ENCODE measurements at regions not wholly inside any gene's neighbourhood (a gene's known extent, or its start where the extent isn't known, plus 50 kb on each side); places are given as distances from the start of the nearest gene placed in this dataset.

GRCh38 chr2:7766978-7767565 is 849.9 kb downstream of the RNF144A start:
- no peak for DNase-seq (ENCODE audit: low spot score)
- ATAC-seq, result no peak
- intact Hi-C loops (cut with DNase I), result no loop called here

GRCh38 chr2:7767902-7768301 is 850.7 kb downstream of the RNF144A start:
- DNase-seq (ENCODE audit: low spot score) (no peak), ATAC-seq (no peak)
- intact Hi-C loops (cut with DNase I), result no loop called here

GRCh38 chr2:7771781-7772180 is 854.6 kb downstream of the RNF144A start:
- intact Hi-C loops (cut with DNase I), result no loop called here
- ATAC-seq, result no peak
- DNase-seq (ENCODE audit: low spot score), result no peak

- ATAC-seq (peak; percentile 88), DNase-seq (ENCODE audit: low spot score) (no peak)
- intact Hi-C loops (cut with DNase I), result no loop called here
These were observed 856.4 kb downstream of the RNF144A start for GRCh38 chr2:7773362-7774360.

GRCh38 chr2:7774481-7774880 is 857.3 kb downstream of the RNF144A start:
- intact Hi-C loops (cut with DNase I), result no loop called here

GRCh38 chr2:7777668-7778067 is 860.5 kb downstream of the RNF144A start:
- no peak for ATAC-seq
- no peak for DNase-seq (ENCODE audit: low spot score)
- intact Hi-C loops (cut with DNase I), result no loop called here

More at GRCh38 chr2:7774481-7774880, 857.3 kb downstream of the RNF144A start:
- ATAC-seq, result no peak
- DNase-seq (ENCODE audit: low spot score), result no peak

- DNase-seq (ENCODE audit: low spot score), result no peak
- ATAC-seq, result no peak
- intact Hi-C loops (cut with DNase I), result no loop called here
These were observed 863.1 kb downstream of the RNF144A start for GRCh38 chr2:7780321-7780720.

GRCh38 chr2:7785700-7786099 is 868.5 kb downstream of the RNF144A start:
- intact Hi-C loops (cut with DNase I), result no loop called here
- DNase-seq (ENCODE audit: low spot score) (no peak), ATAC-seq (no peak)

- intact Hi-C loops (cut with DNase I), result no loop called here
These were observed 871.5 kb downstream of the RNF144A start for GRCh38 chr2:7788736-7789135.

GRCh38 chr2:7792031-7792651 is 874.9 kb downstream of the RNF144A start:
- ATAC-seq, result no peak
- intact Hi-C loops (cut with DNase I), result no loop called here
- DNase-seq (ENCODE audit: low spot score), result no peak

More at GRCh38 chr2:7788736-7789135, 871.5 kb downstream of the RNF144A start:
- ATAC-seq, result no peak
- DNase-seq (ENCODE audit: low spot score), result no peak

- ATAC-seq (no peak), DNase-seq (ENCODE audit: low spot score) (no peak)
These were observed 878.8 kb downstream of the RNF144A start for GRCh38 chr2:7795778-7796563.

GRCh38 chr2:7800031-7800430 is 881.8 kb upstream of the ID2 start:
- ATAC-seq (no peak), DNase-seq (ENCODE audit: low spot score) (no peak)
- intact Hi-C loops (cut with DNase I), result no loop called here

More at GRCh38 chr2:7795778-7796563, 878.8 kb downstream of the RNF144A start:
- intact Hi-C loops (cut with DNase I), result no loop called here

- DNase-seq (ENCODE audit: low spot score) (no peak), ATAC-seq (no peak)
- intact Hi-C loops (cut with DNase I), result no loop called here
These were observed 880.6 kb upstream of the ID2 start for GRCh38 chr2:7801212-7801611.

- DNase-seq (ENCODE audit: low spot score) (no peak), ATAC-seq (no peak)
- intact Hi-C loops (cut with DNase I), result no loop called here
These were observed 878.3 kb upstream of the ID2 start for GRCh38 chr2:7803515-7803914.

GRCh38 chr2:7809640-7810039 is 872.2 kb upstream of the ID2 start:
- intact Hi-C loops (cut with DNase I), result no loop called here
- no peak for DNase-seq (ENCODE audit: low spot score)
- ATAC-seq, result no peak

- no peak for ATAC-seq
- intact Hi-C loops (cut with DNase I), result no loop called here
- DNase-seq (ENCODE audit: low spot score), result no peak
These were observed 870.8 kb upstream of the ID2 start for GRCh38 chr2:7811073-7811472.

GRCh38 chr2:7812231-7812995 is 869.4 kb upstream of the ID2 start:
- intact Hi-C loops (cut with DNase I), result no loop called here
- ATAC-seq, result no peak
- no peak for DNase-seq (ENCODE audit: low spot score)

- no peak for ATAC-seq
- DNase-seq (ENCODE audit: low spot score), result no peak
- intact Hi-C loops (cut with DNase I), result no loop called here
These were observed 868.1 kb upstream of the ID2 start for GRCh38 chr2:7813541-7814292.
